ENCODE measurements at regions not wholly inside any gene's neighbourhood (a gene's known extent, or its start where the extent isn't known, plus 50 kb on each side); places are given as distances from the start of the nearest gene placed in this dataset.

- no peak for TF ChIP-seq CTCF (IDR thresholded peaks at IDR 0.05; ENCODE audit: insufficient read depth, low read length, poor library complexity, severe bottlenecking)
- no peak for TF ChIP-seq EZH2phosphoT487 (conservative IDR thresholded peaks at IDR 0.05; ENCODE audit: low read length)
Measured at GRCh38 chr2:71833855-71834560, 313.7 kb downstream of the CYP26B1 start.
